ENCODE measurements at regions not wholly inside any gene's neighbourhood (a gene's known extent, or its start where the extent isn't known, plus 50 kb on each side); places are given as distances from the start of the nearest gene placed in this dataset.
"Not testable (repeated sequence)": the region's sequence is repeated elsewhere in the genome, so short reads cannot be mapped to it uniquely, and the experiment has no call there.

DNA sequence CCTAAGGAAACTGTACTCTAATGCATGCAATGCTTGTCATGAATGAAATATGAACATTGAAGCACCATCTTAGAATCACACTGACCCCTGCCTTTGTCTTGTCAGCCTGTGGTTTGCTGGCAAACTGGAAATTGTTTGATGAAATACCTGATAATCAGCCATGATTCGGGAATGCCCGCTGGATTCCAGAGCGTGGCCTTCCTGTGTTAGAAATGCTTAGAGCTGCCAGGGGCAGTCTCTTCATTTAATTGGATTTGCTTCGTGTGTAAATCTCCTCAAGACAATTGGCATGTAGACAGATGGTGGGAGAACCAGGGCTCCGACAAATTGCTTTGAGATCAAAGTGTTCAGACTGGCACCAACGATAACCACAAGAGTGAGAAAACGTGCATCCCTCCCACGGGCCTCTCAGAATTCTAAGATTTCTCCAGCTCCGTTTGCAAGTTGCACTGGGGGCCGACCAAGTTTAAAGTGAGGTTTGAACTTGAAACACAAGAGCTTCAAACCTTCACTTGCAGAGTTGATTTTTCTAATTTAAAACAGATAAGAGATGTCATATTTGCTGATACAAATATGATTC lies 146.2 kb downstream of the ARRDC4 start:
- TF ChIP-seq, protein P1, sequence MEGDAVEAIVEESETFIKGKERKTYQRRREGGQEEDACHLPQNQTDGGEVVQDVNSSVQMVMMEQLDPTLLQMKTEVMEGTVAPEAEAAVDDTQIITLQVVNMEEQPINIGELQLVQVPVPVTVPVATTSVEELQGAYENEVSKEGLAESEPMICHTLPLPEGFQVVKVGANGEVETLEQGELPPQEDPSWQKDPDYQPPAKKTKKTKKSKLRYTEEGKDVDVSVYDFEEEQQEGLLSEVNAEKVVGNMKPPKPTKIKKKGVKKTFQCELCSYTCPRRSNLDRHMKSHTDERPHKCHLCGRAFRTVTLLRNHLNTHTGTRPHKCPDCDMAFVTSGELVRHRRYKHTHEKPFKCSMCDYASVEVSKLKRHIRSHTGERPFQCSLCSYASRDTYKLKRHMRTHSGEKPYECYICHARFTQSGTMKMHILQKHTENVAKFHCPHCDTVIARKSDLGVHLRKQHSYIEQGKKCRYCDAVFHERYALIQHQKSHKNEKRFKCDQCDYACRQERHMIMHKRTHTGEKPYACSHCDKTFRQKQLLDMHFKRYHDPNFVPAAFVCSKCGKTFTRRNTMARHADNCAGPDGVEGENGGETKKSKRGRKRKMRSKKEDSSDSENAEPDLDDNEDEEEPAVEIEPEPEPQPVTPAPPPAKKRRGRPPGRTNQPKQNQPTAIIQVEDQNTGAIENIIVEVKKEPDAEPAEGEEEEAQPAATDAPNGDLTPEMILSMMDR (conservative IDR thresholded peaks at IDR 0.05), result not testable (repeated sequence)
- not testable (repeated sequence) for TF ChIP-seq ZFX (IDR thresholded peaks at IDR 0.05)
